ENCODE measurements at regions not wholly inside any gene's neighbourhood (a gene's known extent, or its start where the extent isn't known, plus 50 kb on each side); places are given as distances from the start of the nearest gene placed in this dataset.
A peak's percentile ranks its signal among the peaks of the same experiment; 100 is the strongest.

DNA sequence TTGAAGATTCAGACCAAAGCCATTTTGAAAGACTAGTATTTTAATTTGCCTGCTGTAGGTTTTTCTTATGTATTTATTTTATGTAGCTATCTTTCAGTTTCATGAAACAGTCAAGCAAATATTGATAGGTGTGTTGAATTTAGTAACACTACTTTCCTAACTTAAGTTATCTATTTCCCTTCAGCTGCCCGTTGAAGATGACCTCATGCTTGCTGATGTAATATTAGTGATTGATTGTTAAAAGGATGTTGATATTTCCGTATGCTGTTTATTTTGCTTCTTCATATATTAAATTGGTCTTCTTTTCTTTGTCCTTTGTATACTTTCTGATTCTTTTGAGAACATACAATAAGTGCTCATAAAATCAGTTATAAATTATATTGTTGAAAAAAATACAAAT lies 86.8 kb upstream of the CHORDC1 start:
- DNase-seq: no peak
- H3K4me1 ChIP-seq: no peaks in the 10 kb centered on the region
- H3K27me3 ChIP-seq: no peaks in the 10 kb centered on the region
- no peak overlapping the region for H3K27ac ChIP-seq
- intact Hi-C loops (cut with DNase I): no loop called here
- H3K9me3 ChIP-seq: no peaks in the 10 kb centered on the region
- no peaks in the 10 kb centered on the region for H3K36me3 ChIP-seq
- TF ChIP-seq, protein P1, sequence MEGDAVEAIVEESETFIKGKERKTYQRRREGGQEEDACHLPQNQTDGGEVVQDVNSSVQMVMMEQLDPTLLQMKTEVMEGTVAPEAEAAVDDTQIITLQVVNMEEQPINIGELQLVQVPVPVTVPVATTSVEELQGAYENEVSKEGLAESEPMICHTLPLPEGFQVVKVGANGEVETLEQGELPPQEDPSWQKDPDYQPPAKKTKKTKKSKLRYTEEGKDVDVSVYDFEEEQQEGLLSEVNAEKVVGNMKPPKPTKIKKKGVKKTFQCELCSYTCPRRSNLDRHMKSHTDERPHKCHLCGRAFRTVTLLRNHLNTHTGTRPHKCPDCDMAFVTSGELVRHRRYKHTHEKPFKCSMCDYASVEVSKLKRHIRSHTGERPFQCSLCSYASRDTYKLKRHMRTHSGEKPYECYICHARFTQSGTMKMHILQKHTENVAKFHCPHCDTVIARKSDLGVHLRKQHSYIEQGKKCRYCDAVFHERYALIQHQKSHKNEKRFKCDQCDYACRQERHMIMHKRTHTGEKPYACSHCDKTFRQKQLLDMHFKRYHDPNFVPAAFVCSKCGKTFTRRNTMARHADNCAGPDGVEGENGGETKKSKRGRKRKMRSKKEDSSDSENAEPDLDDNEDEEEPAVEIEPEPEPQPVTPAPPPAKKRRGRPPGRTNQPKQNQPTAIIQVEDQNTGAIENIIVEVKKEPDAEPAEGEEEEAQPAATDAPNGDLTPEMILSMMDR (IDR thresholded peaks at IDR 0.05): no peak
- no peak overlapping the region for H3K9ac ChIP-seq (ENCODE audit: low read depth in 2 of 2, low read length in 2 of 2)
- no peak overlapping the region for H3K4me3 ChIP-seq

DNA sequence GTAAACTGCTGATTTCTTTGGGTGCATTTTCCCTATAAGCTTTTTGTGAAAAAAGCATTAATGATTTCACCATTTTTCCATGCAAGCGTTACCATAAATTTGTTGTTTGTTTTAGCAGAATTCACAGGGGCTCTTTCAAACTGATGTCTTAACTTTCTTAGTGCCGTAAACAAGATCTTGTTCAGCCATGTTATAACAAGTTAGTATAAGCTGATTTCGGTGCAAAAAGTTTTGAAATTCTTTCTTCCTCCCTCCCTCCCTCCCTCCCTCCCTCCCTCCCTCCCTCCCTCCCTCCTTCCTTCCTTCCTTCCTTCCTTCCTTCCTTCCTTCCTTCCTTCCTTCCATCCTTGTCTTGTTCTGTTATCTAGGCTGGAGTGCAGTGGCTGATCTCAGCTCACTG lies 71.7 kb upstream of the CHORDC1 start:
- no peaks in the 10 kb centered on the region for H3K36me3 ChIP-seq
- intact Hi-C loops (cut with DNase I): no loop called here
- no peaks in the 10 kb centered on the region for H3K4me1 ChIP-seq
- H3K4me3 ChIP-seq: no peak overlapping the region
- no peak for DNase-seq
- no peaks in the 10 kb centered on the region for H3K27me3 ChIP-seq
- H3K9ac ChIP-seq (ENCODE audit: low read depth in 2 of 2, low read length in 2 of 2): no peak overlapping the region
- TF ChIP-seq, protein P1 (IDR thresholded peaks at IDR 0.05): no peak
- H3K9me3 ChIP-seq: no peaks in the 10 kb centered on the region
- H3K27ac ChIP-seq: no peak overlapping the region

DNA sequence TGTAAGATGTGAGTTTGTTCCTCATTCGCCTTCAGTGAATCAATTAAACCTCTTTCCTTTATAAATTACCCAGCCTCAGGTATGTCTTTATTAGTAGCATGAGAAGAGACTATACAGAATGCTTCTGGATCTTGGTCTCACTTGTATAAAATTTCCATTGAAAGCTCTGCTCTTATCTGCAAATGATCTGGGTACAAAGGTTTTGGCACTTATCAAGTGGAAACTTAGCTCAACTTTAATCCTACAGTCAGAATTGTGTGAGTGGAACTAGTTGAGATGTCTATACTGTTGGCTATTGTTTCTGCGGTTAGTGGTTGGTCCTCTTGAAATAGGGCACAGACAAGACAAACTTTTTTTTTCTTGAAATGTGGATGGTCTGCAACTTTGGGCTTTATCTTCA lies 71.2 kb upstream of the CHORDC1 start:
- H3K9me3 ChIP-seq: no peaks in the 10 kb centered on the region
- no peak overlapping the region for H3K9ac ChIP-seq (ENCODE audit: low read depth in 2 of 2, low read length in 2 of 2)
- no peak overlapping the region for H3K4me3 ChIP-seq
- no peaks in the 10 kb centered on the region for H3K27me3 ChIP-seq
- TF ChIP-seq, protein P1 (IDR thresholded peaks at IDR 0.05): no peak
- no peaks in the 10 kb centered on the region for H3K36me3 ChIP-seq
- intact Hi-C loops (cut with DNase I): no loop called here
- H3K4me1 ChIP-seq: no peaks in the 10 kb centered on the region
- DNase-seq: no peak
- H3K27ac ChIP-seq: no peak overlapping the region

DNA sequence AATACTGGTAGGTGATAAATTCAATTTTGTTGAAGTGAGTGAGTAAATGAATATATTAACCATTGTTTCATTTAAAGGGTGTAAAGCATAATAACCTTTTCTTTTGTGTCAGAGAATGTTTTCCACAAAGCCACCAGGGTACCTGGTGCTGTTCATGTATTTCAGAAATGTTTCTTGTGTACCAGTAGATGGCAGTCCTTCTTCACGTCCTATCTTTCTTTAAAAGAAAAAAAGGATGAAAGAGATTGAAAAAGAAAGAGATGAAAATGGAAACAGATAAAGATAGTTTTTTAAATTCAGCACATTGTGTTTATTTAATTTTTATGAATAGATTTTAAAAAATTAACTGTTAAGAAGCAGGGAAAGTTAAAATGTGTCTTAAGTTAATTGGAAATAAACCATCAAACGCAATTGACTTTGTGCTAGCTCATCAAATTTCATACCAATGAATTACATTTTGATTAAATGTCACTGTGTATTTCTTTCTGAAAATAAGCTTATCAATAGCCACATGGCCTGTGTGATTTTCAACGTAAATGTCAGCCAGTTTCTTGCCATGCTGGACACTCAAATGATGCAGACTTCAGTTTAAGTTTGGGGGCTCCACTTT lies 65.5 kb upstream of the CHORDC1 start:
- no peaks in the 10 kb centered on the region for H3K36me3 ChIP-seq
- no peaks in the 10 kb centered on the region for H3K27me3 ChIP-seq
- no peak for DNase-seq
- no peak overlapping the region for H3K4me3 ChIP-seq
- no peaks in the 10 kb centered on the region for H3K4me1 ChIP-seq
- H3K27ac ChIP-seq: no peak overlapping the region
- no peak overlapping the region for H3K9ac ChIP-seq (ENCODE audit: low read depth in 2 of 2, low read length in 2 of 2)
- no peaks in the 10 kb centered on the region for H3K9me3 ChIP-seq
- TF ChIP-seq, protein P1 (IDR thresholded peaks at IDR 0.05): peak; percentile 25
- intact Hi-C loops (cut with DNase I): no loop called here

DNA sequence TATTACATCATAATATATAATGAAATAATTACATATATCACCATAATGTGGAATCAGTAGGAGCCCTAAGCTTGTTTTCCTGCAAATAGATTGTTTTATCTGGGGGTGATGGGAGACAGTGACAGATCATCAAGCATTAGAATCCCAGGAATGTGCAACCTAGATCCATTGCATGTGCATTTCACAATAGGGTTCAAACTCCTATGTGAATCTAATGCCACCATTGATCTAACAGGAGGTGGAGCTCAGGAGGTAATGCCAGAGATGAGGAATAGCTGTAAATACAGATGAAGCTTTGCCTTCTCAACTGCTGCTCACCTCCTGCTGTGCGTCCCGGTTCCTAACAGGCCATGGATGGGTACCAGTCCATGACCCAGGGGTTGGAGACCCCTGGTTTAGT lies 63.8 kb upstream of the CHORDC1 start:
- Histone ChIP-seq H3K4me3 (no peak overlapping the region), H3K9ac (ENCODE audit: low read depth in 2 of 2, low read length in 2 of 2) (no peak overlapping the region), H3K4me1 (no peaks in the 10 kb centered on the region), H3K9me3 (no peaks in the 10 kb centered on the region), H3K27me3 (no peaks in the 10 kb centered on the region), H3K36me3 (no peaks in the 10 kb centered on the region), H3K27ac (no peak overlapping the region)
- intact Hi-C loops (cut with DNase I): no loop called here
- TF ChIP-seq, protein P1 (IDR thresholded peaks at IDR 0.05): no peak
- DNase-seq: no peak
